Smooth muscle cell (in vitro differentiated cells): ENCODE measurements at regions not wholly inside any gene's neighbourhood (a gene's known extent, or its start where the extent isn't known, plus 50 kb on each side); places are given as distances from the start of the nearest gene placed in this dataset.

Experiments used
- DNase-seq: peaks from one replicate; lab custom pipeline; 2025; ENCODE audit not compliant: unreplicated experiment; lab: John Stamatoyannopoulos, UW
- H2AFZ ChIP-seq: fragments of 200-600 bp; sonication (generic); 2 replicates; pipeline ENCODE4 v1.6.0; 2016; ENCODE audit warnings: antibody characterized with exemption, low read depth, mild to moderate bottlenecking
- H3F3A ChIP-seq: fragments of 200-600 bp; sonication (generic); 2 replicates; pipeline ENCODE4 v1.6.0; 2017; ENCODE audit warnings: antibody characterized with exemption, low read depth
- H3K27ac ChIP-seq: fragments of 200-600 bp; sonication (generic); 2 replicates; pipeline ENCODE4 v1.5.1; 2016; ENCODE audit warnings: low read depth, mild to moderate bottlenecking
- H3K27me3 ChIP-seq: fragments of 200-600 bp; sonication (generic); 2 replicates; pipeline ENCODE4 v1.6.1; 2016; ENCODE audit warnings: low read depth, mild to moderate bottlenecking
- H3K36me3 ChIP-seq: fragments of 200-600 bp; sonication (generic); 2 replicates; pipeline ENCODE4 v1.5.1; 2016; ENCODE audit warnings: low read depth
- H3K4me1 ChIP-seq: fragments of 200-600 bp; sonication (generic); 2 replicates; pipeline ENCODE4 v1.5.1; 2016; ENCODE audit warnings: low read depth
- H3K4me2 ChIP-seq: fragments of 200-600 bp; sonication (generic); 2 replicates; pipeline ENCODE4 v1.6.0; 2016; ENCODE audit warnings: mild to moderate bottlenecking
- H3K4me3 ChIP-seq: fragments of 200-600 bp; sonication (generic); 2 replicates; pipeline ENCODE4 v1.5.1; 2016; ENCODE audit warnings: mild to moderate bottlenecking
- H3K79me2 ChIP-seq: fragments of 200-600 bp; sonication (generic); 2 replicates; pipeline ENCODE4 v1.6.0; 2016; ENCODE audit warnings: low read depth, mild to moderate bottlenecking
- H3K9ac ChIP-seq: fragments of 200-600 bp; sonication (generic); 2 replicates; pipeline ENCODE4 v1.6.0; 2016; ENCODE audit warnings: low read depth
- H3K9me3 ChIP-seq: fragments of 200-600 bp; sonication (generic); replicated peaks from 2 replicates; pipeline ENCODE4 v1.5.1; 2016; ENCODE audit warnings: low read depth
- H4K20me1 ChIP-seq: fragments of 200-600 bp; sonication (generic); 2 replicates; pipeline ENCODE4 v1.6.0; 2016; ENCODE audit warnings: low read depth
- WGBS: methylation state at CpG from one replicate; pipeline ENCODE4 v1.1.7; 2016; ENCODE audit warnings: low lambda C conversion rate; 5-methylcytosine and 5-hydroxymethylcytosine counted together
- TF ChIP-seq, protein P1 (sequence below): fragments of 200-600 bp; sonication (generic); IDR thresholded peaks from 2 replicates; pipeline ENCODE4 v1.5.1; 2017; ENCODE audit warnings: borderline replicate concordance, mild to moderate bottlenecking, antibody characterized with exemption; ENCODE audit not compliant: insufficient read depth, poor library complexity, severe bottlenecking

DNA sequence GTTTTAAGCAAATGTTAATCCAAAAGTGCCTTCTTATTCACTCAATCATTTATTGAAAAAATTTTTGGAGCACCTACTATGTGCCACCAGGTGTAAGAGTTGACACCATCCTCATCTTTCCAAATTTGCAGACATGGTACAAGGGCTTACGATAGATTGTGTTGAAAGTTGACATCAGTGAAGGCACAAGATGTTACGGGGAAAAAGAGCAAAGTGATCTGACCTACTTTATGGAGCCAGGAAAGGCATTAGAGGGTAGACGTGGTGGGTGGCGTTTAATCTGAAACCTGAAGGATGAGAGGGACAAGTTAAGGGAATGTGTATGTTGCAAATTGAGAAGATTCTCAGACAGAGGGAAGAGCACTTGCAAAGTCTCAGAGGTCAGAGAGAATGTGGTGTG is 167.8 kb upstream of the HAND2 start:
- Histone ChIP-seq H3K27me3 (no peaks in the 10 kb centered on the region), H3K4me2 (no peak overlapping the region), H2AFZ (no peak overlapping the region), H3K79me2 (no peaks in the 10 kb centered on the region), H3K36me3 (no peaks in the 10 kb centered on the region), H3K4me1 (no peaks in the 10 kb centered on the region), H3K9ac (no peak overlapping the region), H4K20me1 (no peaks in the 10 kb centered on the region), H3K4me3 (no peak overlapping the region), H3K9me3 (no peaks in the 10 kb centered on the region), H3K27ac (no peak overlapping the region), H3F3A (no peaks in the 10 kb centered on the region)
- 66% methylated on average over 4 of the region's 4 CpGs for WGBS
- TF ChIP-seq, protein P1, sequence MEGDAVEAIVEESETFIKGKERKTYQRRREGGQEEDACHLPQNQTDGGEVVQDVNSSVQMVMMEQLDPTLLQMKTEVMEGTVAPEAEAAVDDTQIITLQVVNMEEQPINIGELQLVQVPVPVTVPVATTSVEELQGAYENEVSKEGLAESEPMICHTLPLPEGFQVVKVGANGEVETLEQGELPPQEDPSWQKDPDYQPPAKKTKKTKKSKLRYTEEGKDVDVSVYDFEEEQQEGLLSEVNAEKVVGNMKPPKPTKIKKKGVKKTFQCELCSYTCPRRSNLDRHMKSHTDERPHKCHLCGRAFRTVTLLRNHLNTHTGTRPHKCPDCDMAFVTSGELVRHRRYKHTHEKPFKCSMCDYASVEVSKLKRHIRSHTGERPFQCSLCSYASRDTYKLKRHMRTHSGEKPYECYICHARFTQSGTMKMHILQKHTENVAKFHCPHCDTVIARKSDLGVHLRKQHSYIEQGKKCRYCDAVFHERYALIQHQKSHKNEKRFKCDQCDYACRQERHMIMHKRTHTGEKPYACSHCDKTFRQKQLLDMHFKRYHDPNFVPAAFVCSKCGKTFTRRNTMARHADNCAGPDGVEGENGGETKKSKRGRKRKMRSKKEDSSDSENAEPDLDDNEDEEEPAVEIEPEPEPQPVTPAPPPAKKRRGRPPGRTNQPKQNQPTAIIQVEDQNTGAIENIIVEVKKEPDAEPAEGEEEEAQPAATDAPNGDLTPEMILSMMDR, result no peak
- no peak for DNase-seq

DNA sequence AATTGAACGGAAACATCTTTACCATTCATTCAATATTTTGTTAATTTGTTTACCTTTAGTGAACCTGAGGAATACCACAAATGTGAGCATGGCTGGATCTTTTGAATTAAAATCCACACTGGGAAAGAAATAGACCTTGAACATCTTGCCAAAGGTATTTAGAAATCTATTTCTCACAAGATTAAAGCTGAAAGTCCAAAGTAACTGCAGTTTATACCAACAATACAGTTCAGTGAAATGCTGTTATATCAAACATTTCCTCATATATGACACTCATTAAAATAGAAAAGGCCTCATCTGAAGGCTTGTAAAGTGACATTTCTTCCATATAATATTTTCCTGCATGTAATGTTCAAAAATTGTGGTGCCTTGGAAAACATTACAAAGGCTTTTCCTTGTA is 166.5 kb upstream of the HAND2 start:
- Histone ChIP-seq H3K36me3 (no peaks in the 10 kb centered on the region), H3K4me2 (no peak overlapping the region), H3K9ac (no peak overlapping the region), H3K27ac (no peak overlapping the region), H3K79me2 (no peaks in the 10 kb centered on the region), H3K4me1 (no peaks in the 10 kb centered on the region), H2AFZ (no peak overlapping the region), H4K20me1 (no peaks in the 10 kb centered on the region), H3K4me3 (no peak overlapping the region), H3F3A (no peaks in the 10 kb centered on the region), H3K27me3 (no peaks in the 10 kb centered on the region), H3K9me3 (no peaks in the 10 kb centered on the region)
- TF ChIP-seq, protein P1, result no peak
- 97% methylated on average over 1 of the region's 1 CpG for WGBS
- no peak for DNase-seq

DNA sequence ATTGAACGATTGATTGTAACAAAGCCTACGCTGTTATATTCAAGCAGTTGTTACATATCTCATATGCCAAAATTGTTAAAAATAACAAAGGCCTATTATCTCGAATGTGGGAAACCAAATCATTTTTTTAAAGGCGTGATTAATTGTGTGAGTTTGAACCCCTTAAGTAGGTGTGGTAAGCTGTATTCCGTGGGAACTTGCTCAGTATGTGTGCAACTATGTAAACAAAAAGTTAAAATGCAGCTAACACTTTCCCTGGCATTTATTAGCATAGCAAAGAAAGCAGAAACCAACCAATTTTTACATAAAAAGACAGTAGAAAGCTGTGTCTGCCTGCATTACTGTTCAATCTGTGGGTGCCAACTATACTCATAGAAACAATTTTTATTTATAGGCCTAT is 166.0 kb upstream of the HAND2 start:
- TF ChIP-seq, protein P1, result no peak
- H3K36me3 ChIP-seq, result no peaks in the 10 kb centered on the region
- 64% methylated on average over 5 of the region's 5 CpGs for WGBS
- no peak for DNase-seq
- H3F3A ChIP-seq, result no peaks in the 10 kb centered on the region
- no peaks in the 10 kb centered on the region for H3K79me2 ChIP-seq
- H3K9me3 ChIP-seq, result no peaks in the 10 kb centered on the region
- H4K20me1 ChIP-seq, result no peaks in the 10 kb centered on the region
- H3K27me3 ChIP-seq, result no peaks in the 10 kb centered on the region
- H3K4me3 ChIP-seq, result no peak overlapping the region
- H3K4me1 ChIP-seq, result no peaks in the 10 kb centered on the region
- H3K4me2 ChIP-seq, result no peak overlapping the region
- H3K27ac ChIP-seq, result no peak overlapping the region
- no peak overlapping the region for H2AFZ ChIP-seq
- no peak overlapping the region for H3K9ac ChIP-seq

DNA sequence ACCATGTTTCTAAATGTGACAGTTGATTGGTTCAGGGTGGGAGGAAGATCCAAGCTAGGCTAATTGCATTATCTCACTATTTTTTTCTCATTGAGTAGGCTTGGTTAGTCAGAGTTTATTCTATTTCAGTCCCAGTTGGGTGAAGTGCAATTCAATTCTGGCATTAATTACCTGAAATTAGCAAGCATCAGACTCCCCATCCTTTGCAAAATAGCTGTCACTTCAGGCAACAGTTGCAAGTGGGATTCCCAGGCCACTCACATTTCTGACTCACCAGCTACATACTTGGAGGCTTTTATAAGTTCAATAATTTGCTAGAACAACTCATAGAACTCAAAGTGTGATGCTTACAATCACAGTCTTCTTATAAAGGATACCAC is 155.8 kb upstream of the HAND2 start:
- TF ChIP-seq, protein P1, result no peak
- Histone ChIP-seq H3K27me3 (no peaks in the 10 kb centered on the region), H3K9ac (no peak overlapping the region), H3K36me3 (no peaks in the 10 kb centered on the region), H3K4me1 (no peaks in the 10 kb centered on the region), H3F3A (no peaks in the 10 kb centered on the region), H3K4me2 (no peak overlapping the region), H4K20me1 (no peaks in the 10 kb centered on the region), H3K9me3 (no peaks in the 10 kb centered on the region), H3K79me2 (no peaks in the 10 kb centered on the region), H3K27ac (no peak overlapping the region), H3K4me3 (no peak overlapping the region), H2AFZ (no peak overlapping the region)
- no peak for DNase-seq
